HG03354 (cell line): ENCODE measurements at regions not wholly inside any gene's neighbourhood (a gene's known extent, or its start where the extent isn't known, plus 50 kb on each side); places are given as distances from the start of the nearest gene placed in this dataset.

Source experiments
- ATAC-seq: cut with Tn5 transposase; IDR thresholded peaks from one replicate; pipeline ENCODE4 v1.9.1; 2021; ENCODE audit warnings: mild to moderate bottlenecking; ENCODE audit not compliant: unreplicated experiment, poor library complexity, severe bottlenecking

DNA sequence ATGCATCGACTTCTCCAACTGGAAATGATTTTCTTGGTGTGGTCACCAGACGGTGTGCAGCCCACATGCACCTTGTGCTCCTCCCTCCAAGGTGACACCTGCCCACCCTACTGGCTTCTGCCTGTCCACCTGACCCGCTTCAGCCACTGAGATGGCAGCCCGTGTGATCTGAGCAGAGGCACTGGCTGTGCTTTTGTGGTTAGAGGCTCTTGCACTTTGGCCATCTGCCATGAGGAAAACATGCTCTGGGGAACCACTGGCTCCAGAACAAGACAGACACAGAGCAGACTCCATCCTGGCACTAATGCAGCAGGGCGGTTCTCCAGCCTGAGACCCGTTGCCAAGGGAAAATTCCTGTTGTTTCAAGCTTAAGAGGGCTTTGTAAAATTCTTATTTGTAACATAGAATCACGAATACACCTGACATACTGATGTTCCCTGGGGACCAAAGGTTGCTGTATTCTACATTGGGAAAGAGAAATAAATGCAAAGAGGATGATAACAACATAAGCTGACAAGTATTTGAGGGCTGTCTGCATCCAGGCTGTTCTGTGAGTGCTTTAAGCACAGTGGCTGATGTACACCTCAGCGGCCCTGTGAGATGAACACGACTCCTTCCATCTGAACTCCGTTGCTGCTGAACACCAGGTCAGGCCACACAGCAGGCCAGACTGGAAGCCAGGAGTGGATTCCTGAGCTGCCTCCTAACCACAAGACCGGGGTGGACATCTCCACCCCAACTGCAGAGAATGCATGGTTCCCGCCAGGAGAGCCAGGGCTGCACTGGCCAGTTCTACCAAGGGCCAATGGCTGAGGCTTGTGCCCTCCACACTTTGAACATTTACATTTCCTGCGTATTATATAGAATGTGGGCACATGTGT lies 820.4 kb downstream of the GALR1 start:
- no peak for ATAC-seq

- ATAC-seq = no peak
Measured at GRCh38 chr18:78071166-78071710, 821.6 kb downstream of the GALR1 start.

GRCh38 chr18:78071776-78072175 lies 822.1 kb downstream of the GALR1 start:
- ATAC-seq = no peak

GRCh38 chr18:78072375-78072774 lies 822.7 kb downstream of the GALR1 start:
- ATAC-seq = no peak

GRCh38 chr18:78073275-78073674 lies 823.6 kb downstream of the GALR1 start:
- ATAC-seq = no peak

DNA sequence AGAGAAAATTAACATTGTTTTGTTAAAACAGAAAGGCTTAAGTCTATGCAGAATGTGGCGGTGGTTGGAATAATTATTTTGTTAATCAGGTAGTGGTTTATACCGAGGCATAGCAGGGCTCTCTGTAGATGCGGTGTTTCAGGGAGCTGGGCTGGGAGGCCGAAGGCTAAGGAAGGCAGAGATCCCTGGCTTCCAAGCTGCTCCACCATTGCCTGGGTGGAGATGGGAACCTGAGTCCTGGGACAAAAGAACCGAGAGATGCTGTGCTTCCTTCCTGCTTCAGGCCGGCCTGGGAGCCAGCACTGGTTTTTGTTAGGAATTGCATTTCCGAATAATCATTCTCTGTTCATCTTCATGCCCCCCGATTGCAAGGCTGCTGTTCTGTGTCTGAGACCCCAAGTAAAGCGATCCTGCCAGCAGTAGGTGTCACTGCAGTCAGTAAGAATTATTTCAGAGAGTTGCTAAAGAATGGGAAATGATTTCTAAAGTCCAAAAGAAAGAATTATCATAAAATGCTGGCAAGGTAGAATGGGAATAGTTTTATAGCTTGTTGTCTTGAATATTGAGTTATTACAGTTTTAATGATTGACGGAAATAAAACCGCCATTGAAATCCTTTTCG lies 824.9 kb downstream of the GALR1 start:
- ATAC-seq = no peak

- no peak for ATAC-seq
Measured at GRCh38 chr18:78080081-78080480, 830.4 kb downstream of the GALR1 start.

DNA sequence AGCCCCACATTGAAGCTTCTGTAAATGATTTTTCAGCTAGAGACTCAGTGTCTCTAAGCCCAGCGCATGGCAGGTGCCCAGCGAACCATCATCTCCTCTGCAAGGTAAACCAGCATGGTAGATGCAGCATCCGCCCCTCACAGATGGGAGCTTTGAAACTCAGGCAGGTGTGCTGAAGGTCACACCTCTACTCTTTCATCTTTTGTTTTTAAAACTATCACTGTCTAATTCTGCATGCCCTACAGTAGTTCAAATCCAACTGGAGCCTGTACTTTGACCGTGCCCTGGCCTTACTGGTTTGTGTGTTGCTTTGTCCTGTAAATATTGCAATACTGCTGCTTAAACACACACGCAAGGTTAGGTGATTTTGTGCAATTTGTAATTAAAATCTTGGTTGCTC lies 831.1 kb downstream of the GALR1 start:
- ATAC-seq = no peak

DNA sequence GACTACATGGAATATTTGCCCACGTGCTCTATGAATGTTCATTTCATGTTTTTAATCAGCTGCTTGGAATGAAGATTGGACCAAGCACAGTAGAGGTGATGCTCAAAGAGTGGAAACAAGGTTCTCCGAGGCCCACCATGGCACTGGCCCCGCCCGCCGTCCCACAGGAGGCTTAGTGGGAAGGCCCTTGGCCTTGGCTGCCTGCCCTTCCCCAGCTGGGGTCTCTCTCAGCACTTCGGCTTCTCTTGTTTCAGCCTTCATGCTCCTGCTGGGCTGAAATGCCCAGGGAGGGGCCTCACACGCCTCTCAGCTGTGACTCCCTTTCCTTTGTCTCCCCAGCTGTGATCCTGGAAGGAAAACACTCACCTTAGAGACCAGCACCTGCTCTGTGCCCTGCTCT lies 833.2 kb downstream of the GALR1 start:
- ATAC-seq = no peak

DNA sequence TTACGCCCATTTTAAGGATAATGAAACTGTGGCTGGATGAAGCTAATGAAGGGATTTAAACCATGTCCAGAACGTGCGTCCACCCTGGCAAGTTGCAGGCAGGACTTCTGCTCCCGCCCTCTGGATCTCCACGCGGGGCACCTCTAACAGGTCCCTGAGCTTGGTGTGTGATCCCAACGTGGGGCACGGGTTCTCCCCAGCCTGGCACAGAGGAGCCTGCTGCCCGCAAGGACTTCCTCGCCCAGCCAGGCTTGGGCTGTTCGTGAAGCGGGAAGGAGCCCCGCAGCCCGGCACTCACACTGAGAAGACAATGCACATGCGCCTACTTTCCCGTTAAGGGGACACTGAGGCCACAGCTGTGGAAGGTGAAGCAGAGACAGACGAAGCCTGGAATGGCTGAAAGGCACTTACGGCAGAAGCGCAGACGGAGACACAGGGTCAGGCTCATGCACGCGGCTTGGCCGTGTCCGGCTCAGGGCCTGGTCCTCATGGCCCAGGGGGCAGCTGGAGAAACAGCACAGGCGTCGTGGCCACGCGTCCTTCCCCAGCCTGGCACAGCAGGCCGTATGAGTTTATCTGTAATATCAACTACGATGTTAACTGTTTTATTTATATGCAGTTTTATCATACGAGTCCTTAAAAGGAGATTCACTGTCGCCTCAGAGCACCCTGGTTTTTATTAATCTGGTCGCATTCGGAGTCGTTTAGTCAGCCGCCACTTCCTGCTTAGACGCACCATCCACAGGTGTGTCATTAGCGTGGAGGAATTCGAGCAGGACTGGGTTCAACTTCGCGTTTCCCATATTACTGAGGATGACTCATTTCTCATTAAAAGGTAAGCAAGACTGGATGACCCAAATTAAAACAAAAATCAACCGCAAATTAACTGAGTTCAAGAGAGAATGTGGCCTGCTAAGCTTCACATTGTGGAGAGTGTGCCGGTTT lies 835.9 kb downstream of the GALR1 start:
- ATAC-seq = no peak

DNA sequence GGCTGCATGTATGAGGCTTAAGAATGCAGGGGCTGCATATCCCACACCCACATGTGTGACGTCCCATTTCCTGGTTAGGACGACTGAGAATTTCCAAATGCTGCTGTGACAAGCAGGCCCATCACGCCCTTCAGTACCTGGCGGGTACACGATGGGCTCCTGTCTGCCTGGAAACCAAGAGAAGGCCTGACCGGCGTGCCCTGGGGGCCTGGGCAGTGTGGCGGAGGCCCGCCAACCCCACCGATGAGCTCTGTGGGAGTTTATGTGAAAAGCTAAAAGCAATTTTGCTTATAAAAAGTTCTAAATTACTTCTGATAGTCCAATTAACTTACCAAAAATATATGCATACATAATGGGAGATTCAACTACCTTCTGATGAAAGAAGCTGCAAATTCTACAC lies 837.3 kb downstream of the GALR1 start:
- ATAC-seq = no peak

DNA sequence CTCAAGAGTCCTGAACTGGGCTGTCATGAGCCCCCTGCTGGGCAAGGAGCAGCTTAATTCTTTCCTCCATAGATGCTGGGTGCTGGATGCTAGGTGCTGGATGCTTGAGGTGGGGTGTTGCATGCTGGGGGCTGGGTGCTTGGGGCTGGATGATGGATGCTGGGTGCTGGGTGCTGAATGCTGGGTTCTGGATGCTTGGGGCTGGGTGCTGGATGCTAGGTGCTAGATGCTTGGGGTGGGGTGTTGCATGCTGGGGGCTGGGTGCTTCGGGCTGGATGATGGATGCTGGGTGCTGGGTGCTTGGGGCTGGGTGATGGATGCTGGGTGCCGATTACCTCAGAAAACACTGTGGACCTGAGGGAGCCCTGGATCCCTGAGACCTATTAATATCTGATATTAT lies 837.7 kb downstream of the GALR1 start:
- ATAC-seq = no peak

DNA sequence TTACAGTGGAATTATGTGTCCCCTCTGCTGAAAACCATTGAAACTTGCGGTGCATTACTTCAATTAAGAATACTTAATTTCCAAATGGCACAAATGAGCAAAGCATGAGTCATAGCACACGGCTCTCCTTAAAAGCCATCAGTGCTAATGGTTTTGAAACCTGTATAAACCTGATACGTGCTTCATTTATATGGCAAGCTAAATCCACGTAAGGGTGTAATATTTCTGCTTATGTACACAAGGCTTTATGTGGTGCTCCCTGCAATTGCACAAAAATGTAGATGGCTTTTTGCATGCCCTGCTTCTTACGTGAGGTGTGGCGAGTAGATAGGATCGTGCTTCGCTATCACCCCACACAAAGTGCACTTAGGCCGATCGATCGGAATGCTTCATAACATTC lies 840.9 kb downstream of the GALR1 start:
- ATAC-seq = no peak

DNA sequence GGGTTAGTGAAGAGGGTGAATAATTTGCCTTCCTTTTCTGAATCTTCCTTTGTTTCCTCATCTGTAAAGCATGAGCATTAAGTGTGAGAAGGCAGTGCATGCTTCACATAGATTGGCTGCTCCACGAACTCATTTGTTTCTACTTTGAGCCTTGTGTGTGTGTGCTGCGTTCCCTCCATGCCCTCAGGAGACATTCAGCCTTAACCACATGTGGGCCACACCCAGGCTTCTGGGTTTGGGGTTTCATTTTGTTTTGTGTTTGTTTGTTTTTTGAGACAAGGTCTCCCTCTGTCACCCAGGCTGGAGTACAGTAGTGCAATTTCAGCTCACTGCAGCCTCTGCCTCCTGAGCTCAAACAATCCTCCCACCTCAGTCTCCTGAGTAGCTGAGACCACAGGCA lies 843.3 kb downstream of the GALR1 start:
- no peak for ATAC-seq

DNA sequence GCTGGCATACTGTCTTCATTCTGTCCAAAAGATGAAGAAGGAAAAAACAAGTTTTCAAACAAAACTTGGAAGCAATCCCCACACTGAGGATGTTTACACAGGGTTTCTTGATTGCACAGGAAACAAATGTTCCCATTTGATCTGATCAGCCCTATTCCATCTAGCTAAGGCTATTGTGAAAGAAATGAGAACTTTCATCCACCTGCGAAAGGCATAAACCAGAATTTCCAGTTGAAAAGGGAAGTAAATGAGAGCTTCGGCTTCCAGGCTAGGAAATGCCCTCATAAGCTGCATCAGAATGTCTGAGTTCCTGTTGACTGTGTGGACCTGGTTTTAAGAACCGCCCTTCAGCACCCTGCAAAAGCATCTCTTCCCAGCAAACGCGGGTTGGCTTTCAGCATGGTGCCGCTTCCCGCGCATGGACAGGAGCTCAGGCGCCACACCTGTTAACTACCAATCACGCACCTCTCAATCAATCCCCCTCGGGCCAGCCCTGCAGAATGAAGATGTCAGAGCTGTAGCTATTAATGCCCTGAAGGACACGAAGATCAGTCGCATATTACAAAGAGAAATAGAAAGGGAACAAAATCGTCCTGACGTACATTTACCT lies 850.4 kb downstream of the GALR1 start:
- no peak for ATAC-seq

- no peak for ATAC-seq
Measured at GRCh38 chr18:78101091-78101490, 851.4 kb downstream of the GALR1 start.

- no peak for ATAC-seq
Measured at GRCh38 chr18:78102135-78102534, 852.5 kb downstream of the GALR1 start.

GRCh38 chr18:78105611-78106010 lies 856.0 kb downstream of the GALR1 start:
- no peak for ATAC-seq

GRCh38 chr18:78106946-78107345 lies 857.3 kb downstream of the GALR1 start:
- ATAC-seq = no peak

DNA sequence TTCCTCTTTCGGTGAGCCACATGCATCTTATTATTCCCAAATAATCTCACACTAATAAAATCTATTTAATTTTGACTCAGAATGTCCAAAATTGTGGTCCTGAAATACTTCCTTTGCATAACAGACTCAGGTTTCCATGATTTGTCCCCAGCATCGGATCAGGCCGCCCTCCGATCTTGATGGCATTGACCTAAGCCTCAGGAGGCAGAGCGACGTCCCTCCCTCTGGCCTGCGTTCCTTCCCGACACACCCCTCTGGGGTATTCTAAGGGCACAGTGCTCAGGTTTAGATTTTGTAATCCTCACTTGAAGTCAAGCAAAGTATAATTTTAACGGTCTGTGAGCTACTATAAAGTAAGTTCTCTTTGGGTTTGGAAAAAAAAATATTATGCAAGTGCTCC lies 857.7 kb downstream of the GALR1 start:
- ATAC-seq = no peak
